Epithelial cell of esophagus (primary cell): ENCODE measurements at regions not wholly inside any gene's neighbourhood (a gene's known extent, or its start where the extent isn't known, plus 50 kb on each side); places are given as distances from the start of the nearest gene placed in this dataset.
"Not testable (repeated sequence)": the region's sequence is repeated elsewhere in the genome, so short reads cannot be mapped to it uniquely, and the experiment has no call there.

ENCODE experiments used
- DNase-seq: peaks from one replicate; pipeline ENCODE4 v3.0.0; 2010; ENCODE audit warnings: low read depth
- H3K4me3 ChIP-seq: 2 replicates; pipeline ENCODE4 v1.5.1; 2011; ENCODE audit warnings: mild to moderate bottlenecking, low read length, control low read depth
- TF ChIP-seq, protein P1 (sequence below): IDR thresholded peaks from 2 replicates; pipeline ENCODE4 v1.5.1; 2011; ENCODE audit warnings: low read depth, mild to moderate bottlenecking, low read length, control low read depth, inconsistent platforms; ENCODE audit not compliant: insufficient read depth; ENCODE audit errors: missing control alignments

DNA sequence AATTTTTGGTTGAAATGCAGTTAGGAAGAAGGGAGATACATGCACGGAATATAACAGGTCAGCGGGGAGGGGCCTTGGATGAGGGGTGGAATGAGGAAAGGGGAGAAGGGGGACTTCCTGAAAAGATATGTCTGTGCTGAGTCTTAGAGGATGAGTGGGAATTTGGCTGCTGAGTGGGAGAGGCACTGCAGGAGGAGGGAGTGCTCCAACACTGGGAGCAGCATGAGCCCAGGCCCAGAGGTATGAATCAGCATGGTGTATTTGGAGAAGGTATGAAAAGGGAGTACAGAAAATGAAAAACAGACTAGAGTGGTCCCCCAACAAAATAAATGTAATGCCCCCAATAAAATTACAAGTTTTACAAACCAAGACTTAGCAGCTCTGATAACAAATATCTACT, 394.4 kb downstream of the IPO8 start:
- TF ChIP-seq, protein P1, sequence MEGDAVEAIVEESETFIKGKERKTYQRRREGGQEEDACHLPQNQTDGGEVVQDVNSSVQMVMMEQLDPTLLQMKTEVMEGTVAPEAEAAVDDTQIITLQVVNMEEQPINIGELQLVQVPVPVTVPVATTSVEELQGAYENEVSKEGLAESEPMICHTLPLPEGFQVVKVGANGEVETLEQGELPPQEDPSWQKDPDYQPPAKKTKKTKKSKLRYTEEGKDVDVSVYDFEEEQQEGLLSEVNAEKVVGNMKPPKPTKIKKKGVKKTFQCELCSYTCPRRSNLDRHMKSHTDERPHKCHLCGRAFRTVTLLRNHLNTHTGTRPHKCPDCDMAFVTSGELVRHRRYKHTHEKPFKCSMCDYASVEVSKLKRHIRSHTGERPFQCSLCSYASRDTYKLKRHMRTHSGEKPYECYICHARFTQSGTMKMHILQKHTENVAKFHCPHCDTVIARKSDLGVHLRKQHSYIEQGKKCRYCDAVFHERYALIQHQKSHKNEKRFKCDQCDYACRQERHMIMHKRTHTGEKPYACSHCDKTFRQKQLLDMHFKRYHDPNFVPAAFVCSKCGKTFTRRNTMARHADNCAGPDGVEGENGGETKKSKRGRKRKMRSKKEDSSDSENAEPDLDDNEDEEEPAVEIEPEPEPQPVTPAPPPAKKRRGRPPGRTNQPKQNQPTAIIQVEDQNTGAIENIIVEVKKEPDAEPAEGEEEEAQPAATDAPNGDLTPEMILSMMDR: no peak
- no peak overlapping the region for H3K4me3 ChIP-seq
- DNase-seq: no peak

DNA sequence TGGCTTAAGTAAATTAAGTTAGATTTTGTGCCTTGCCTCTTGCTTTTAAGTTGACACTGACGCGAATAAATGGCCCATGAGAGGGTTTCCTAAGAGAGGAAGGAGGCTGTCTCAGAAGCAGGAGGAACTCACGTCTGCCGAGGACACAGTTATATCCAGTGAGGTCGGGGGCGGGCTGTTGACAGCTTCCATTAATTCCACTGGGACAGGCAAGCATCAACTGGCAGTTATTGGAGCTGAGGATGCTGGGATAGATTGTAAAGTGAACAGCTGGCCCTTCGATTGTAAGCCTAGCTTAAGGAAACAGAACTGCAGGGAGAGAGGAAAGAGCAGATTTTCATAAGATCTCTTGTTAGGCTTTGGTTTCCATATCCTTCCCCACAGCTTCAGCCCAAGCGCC, 399.2 kb downstream of the IPO8 start:
- DNase-seq: no peak
- TF ChIP-seq, protein P1: no peak
- H3K4me3 ChIP-seq: no peak overlapping the region

DNA sequence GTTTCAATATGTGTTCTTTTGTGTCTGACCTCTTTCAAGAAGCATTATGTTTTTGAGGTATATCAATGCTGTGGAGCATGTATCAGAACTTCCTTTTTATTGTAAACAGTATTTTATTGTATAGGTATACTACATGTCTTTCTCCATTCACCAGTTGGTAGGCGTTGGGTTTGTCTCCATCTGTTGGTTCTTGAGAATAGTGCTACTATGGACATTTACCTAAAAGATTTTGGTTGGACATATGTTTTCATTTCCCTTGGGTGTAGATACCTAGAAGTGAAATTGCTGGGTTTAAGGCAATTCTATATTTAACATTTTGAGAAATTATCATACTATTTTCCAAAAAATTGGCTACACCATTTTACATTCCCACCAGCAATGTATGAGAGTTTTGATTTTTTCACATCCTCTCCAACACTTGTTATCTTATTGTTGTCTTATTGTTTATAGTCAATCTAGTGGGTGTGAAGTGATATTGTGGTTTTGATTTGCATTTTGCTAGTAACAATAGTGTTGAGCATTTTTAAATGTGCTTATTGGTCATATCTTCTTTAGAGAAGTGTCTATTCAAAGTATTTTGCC, 409.2 kb downstream of the IPO8 start:
- DNase-seq: peak; percentile 60
- no peak overlapping the region for H3K4me3 ChIP-seq
- TF ChIP-seq, protein P1: peak; percentile 74

DNA sequence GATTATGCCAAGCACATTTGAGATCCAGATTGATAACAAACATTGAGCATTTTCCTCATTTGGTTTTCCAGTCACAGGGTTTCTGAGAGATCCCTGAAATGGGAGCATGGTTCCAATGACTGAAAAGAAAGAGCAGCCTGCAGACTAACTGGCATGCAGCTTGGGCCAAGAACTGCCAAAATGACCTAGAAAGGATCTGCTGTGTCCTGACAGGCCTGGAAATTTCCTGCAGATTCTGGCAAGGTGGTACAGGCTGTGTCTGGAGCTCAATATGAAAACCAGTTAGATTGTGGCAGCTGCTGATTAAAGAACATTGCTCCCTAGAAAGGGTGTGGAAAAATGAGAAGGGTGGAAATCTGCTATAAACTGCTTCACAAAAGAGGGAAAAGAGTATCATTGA, 417.3 kb downstream of the IPO8 start:
- no peak overlapping the region for H3K4me3 ChIP-seq

DNA sequence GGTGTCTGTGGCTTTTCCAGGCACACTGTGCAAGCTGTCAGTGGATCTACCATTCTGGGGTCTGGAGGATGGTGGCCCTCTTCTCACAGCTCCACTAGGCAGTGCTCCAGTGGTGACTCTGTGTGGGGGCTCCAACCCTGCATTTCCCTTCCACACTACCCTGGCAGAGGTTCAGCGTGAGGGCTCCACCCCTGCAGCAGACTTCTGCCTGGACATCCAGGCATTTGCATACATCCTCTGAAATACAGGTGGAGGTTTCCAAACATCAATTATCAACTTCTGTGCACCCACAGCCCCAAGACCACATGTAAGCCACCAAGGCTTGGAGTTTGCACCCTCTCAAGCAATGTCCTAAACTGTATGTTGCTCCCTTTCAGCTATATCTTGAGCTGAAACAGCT, 423.2 kb downstream of the IPO8 start:
- not testable (repeated sequence) for DNase-seq, H3K4me3 ChIP-seq

More for the DNA sequence above, 417.3 kb downstream of the IPO8 start:
- DNase-seq: no peak
- TF ChIP-seq, protein P1: no peak

DNA sequence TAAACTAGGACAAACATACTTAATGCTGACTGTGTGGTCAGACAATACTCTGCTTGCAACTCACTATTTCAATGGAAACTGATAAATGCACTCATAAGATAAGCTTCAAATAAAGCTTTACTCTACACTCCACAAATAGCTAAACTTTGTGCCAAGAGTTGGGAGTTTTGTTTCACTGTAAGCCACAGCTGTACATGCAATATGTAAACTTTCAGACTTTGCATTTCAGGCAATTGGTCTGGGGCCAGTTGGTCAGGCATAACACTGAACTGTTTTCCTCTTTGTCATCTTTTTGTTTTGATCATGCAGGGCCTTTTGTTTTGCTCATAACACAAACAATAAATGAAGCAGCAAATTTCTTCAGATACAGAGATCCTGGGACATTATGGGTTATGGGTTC, 426.2 kb downstream of the IPO8 start:
- TF ChIP-seq, protein P1: no peak

DNA sequence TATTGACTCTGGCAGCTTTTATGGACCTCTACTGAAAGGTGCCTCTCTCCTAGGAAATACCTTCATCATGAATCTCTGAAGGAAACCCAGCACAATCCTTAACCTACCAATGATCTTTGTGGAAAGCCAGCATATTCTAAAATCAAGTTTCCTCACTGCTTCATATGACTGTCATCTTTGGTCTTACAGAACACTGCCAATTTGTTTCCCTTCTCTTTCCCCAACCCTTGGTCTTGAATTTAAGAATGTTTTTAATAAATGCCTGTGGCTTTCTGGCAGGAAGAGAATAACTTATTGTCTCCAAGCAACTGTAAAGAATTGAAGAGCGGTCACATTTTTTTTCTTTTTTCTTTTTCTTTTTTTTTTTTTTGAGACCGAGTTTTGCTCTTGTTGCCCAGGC, 427.6 kb downstream of the IPO8 start:
- DNase-seq: no peak
- no peak overlapping the region for H3K4me3 ChIP-seq
- TF ChIP-seq, protein P1: no peak

More for the DNA sequence above, 426.2 kb downstream of the IPO8 start:
- no peak for DNase-seq
- no peak overlapping the region for H3K4me3 ChIP-seq

DNA sequence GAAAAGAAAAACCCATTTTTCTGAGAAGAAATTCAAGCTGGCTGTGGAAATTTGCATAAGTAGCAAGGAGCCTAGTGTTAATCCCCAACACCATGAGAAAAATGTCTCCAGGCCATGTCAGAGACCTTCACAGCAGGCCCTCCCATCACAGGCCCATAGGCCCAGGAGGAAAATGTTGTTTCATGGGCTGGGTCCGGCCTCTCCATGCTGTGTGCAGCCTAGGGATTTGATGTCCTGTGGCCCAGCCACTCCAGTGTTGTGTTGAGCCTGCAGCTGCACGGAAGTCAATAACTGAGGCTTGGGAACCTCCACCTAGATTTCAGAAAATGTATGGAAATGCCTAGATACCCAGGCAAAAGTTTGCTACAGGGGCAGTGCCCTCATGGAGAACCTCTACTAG, 432.2 kb downstream of the IPO8 start:
- TF ChIP-seq, protein P1: no peak
- DNase-seq: no peak
- H3K4me3 ChIP-seq: no peak overlapping the region
